ENCODE measurements at regions not wholly inside any gene's neighbourhood (a gene's known extent, or its start where the extent isn't known, plus 50 kb on each side); places are given as distances from the start of the nearest gene placed in this dataset.

DNA sequence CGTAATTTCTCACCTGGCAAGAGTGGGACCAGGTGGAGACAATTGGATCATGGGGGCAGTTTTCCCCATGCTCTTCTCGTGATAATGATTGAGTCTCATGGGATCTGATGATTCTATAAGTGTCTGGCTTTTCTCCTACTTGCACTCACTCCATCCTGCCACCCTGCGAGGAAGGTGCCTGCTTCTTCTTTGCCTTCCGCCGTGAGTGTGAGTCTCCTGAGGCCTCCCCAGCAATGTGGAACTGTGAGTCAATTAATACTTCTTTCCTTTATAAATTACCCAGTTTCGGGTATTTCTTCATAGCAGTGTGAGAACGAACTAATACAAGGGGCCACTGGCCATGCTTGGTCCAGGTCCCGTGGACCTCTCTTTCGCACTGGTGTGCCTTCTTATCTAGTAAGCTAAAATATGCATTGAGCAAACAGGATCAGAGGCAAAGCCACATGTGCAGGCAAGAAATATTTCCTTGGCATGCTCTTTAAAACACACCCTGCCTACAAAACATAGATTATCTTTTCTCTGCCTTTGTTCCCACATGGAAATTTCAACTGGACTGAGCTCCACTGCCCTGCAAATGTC lies 821.1 kb downstream of the TRIB2 start:
- Histone ChIP-seq H3K4me3 (no peak overlapping the region), H3K4me1 (peaks cover 40% of the 10 kb centered on the region), H3K36me3 (replicated peaks in 1 of 2; ENCODE audit: insufficient read depth in 1 of 2, low read depth in 2 of 2) (no peaks in the 10 kb centered on the region), H3K27me3 (no peaks in the 10 kb centered on the region), H3K27ac (peak overlapping the region; percentile 77 to 84 (median 80)), H3K9me3 (no peaks in the 10 kb centered on the region)
- peak; percentile 86 for ATAC-seq
- WGBS, 2 donors = 26 to 37% methylated on average over 9 of the region's 9 CpGs
- DNase-seq = peak; percentile 49 to 65 (median 58)
- intact Hi-C loops (cut with DNase I) = no loop called here
- TF ChIP-seq POLR2A (IDR thresholded peaks at IDR 0.05) = peak in 2 of 3 donors; percentile 75 to 77
- TF ChIP-seq, protein P1, sequence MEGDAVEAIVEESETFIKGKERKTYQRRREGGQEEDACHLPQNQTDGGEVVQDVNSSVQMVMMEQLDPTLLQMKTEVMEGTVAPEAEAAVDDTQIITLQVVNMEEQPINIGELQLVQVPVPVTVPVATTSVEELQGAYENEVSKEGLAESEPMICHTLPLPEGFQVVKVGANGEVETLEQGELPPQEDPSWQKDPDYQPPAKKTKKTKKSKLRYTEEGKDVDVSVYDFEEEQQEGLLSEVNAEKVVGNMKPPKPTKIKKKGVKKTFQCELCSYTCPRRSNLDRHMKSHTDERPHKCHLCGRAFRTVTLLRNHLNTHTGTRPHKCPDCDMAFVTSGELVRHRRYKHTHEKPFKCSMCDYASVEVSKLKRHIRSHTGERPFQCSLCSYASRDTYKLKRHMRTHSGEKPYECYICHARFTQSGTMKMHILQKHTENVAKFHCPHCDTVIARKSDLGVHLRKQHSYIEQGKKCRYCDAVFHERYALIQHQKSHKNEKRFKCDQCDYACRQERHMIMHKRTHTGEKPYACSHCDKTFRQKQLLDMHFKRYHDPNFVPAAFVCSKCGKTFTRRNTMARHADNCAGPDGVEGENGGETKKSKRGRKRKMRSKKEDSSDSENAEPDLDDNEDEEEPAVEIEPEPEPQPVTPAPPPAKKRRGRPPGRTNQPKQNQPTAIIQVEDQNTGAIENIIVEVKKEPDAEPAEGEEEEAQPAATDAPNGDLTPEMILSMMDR (IDR thresholded peaks at IDR 0.05) = no peak

DNA sequence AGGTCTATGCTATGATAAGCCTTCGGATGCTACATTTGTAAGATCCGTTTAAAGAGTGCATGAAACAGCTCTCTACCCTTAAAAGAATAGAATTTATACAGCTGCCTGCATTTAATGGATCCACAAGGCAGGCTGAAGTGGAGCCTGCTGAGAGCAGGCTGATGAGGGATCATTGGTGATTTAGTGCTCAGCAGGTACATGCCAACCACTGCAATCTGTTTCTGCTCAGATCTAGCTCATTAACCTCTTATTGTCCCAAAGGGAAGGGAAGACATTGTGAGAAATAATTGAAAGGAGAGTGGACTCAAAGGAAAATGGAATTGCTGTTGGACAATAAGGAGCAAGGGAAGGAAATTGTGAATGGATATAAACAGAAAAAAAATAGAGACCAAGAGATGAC lies 822.6 kb downstream of the TRIB2 start:
- Histone ChIP-seq H3K36me3 (replicated peaks in 1 of 2; ENCODE audit: insufficient read depth in 1 of 2, low read depth in 2 of 2) (no peaks in the 10 kb centered on the region), H3K27me3 (no peaks in the 10 kb centered on the region), H3K27ac (peak overlapping the region in 3 of 4 donors; percentile 49 to 84 (median 77)), H3K9me3 (no peaks in the 10 kb centered on the region), H3K4me1 (peaks cover 40% of the 10 kb centered on the region), H3K4me3 (no peak overlapping the region)
- 75 to 76% methylated on average over 2 of the region's 2 CpGs for WGBS, 2 donors
- intact Hi-C loops (cut with DNase I) = no loop called here
- no peak for TF ChIP-seq POLR2A (IDR thresholded peaks at IDR 0.05)
- TF ChIP-seq, protein P1 (IDR thresholded peaks at IDR 0.05) = no peak
- no peak for ATAC-seq
- DNase-seq = no peak

DNA sequence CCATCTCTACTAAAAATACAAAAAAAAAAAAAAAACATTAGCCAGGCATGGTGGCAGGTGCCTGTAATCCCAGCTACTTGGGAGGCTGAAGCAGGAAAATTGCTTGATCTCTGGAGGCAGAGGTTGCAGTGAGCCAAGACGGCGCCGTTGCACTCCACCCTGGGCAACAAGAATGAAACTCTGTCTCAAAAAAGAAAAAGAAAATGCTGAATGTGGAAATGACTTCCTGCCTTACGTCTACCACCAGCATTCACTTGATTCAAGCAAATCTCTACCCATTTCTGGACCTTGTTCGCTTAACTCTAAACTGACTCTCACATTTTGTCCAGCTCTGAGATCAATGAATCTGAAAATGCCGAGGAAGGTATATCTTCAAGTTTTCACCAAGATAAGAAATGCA lies 825.3 kb downstream of the TRIB2 start:
- TF ChIP-seq POLR2A (IDR thresholded peaks at IDR 0.05) = no peak
- TF ChIP-seq, protein P1 (IDR thresholded peaks at IDR 0.05) = no peak
- Histone ChIP-seq H3K4me1 (peaks cover 37% of the 10 kb centered on the region), H3K4me3 (no peak overlapping the region), H3K27ac (no peak overlapping the region), H3K9me3 (no peaks in the 10 kb centered on the region), H3K27me3 (no peaks in the 10 kb centered on the region), H3K36me3 (replicated peaks in 1 of 2; ENCODE audit: insufficient read depth in 1 of 2, low read depth in 2 of 2) (no peaks in the 10 kb centered on the region)
- intact Hi-C loops (cut with DNase I) = no loop called here
- 71 to 83% methylated on average over 6 of the region's 6 CpGs for WGBS, 2 donors
- ATAC-seq (no peak), DNase-seq (no peak)

DNA sequence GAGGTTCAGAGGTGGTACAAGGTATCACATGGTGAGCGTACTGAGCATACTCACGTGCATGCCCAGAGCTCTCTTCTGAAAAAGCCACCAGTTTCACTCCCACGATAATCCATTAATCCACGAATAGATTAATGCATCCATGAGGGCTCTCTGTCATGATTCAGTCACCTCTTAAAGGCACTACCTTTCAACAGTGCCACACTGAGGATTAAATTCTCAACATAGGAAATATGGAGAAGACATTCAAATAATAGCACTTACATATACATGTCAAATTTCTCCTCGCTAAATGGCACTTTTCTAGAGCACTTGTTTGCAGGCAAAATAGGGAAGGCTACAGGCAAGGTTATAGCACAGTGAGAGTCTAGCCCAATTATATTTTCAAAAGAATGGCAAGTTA lies 825.9 kb downstream of the TRIB2 start:
- H3K27me3 ChIP-seq = no peaks in the 10 kb centered on the region
- no peaks in the 10 kb centered on the region for H3K36me3 ChIP-seq (replicated peaks in 1 of 2; ENCODE audit: insufficient read depth in 1 of 2, low read depth in 2 of 2)
- no peak overlapping the region for H3K4me3 ChIP-seq
- WGBS, 2 donors = 74 to 84% methylated on average over 5 of the region's 5 CpGs
- no peak for DNase-seq
- intact Hi-C loops (cut with DNase I) = no loop called here
- H3K4me1 ChIP-seq = peaks cover 37% of the 10 kb centered on the region
- no peak overlapping the region for H3K27ac ChIP-seq
- TF ChIP-seq, protein P1 (IDR thresholded peaks at IDR 0.05) = no peak
- TF ChIP-seq POLR2A (IDR thresholded peaks at IDR 0.05) = no peak
- no peak for ATAC-seq
- H3K9me3 ChIP-seq = no peaks in the 10 kb centered on the region

DNA sequence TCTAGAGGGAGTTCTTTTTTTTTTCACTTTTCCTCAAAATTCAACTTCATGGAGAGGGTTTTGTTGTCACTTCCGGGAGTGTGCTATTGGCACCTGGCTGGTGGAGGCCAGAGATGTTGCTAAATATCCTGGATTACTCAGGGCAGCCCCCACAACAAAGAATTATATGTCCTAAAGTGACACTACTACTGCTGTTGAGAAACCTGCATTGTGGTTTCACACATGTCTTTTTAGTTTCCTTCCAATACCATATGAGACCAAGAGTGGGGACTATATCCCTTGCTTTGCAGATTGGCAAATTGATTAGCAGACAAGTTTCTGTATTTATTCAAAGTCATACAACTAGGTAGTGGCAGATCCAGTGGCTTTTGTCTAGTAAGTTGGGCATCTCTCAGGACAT lies 826.8 kb downstream of the TRIB2 start:
- 76 to 81% methylated on average over 1 of the region's 1 CpG for WGBS, 2 donors
- no peaks in the 10 kb centered on the region for H3K9me3 ChIP-seq
- peaks cover 34% of the 10 kb centered on the region for H3K4me1 ChIP-seq
- no peaks in the 10 kb centered on the region for H3K27me3 ChIP-seq
- no peak overlapping the region for H3K4me3 ChIP-seq
- H3K27ac ChIP-seq = no peak overlapping the region
- DNase-seq = no peak
- intact Hi-C loops (cut with DNase I) = no loop called here
- TF ChIP-seq, protein P1 (IDR thresholded peaks at IDR 0.05) = no peak
- no peak for TF ChIP-seq POLR2A (IDR thresholded peaks at IDR 0.05)
- no peak for ATAC-seq
- no peaks in the 10 kb centered on the region for H3K36me3 ChIP-seq (replicated peaks in 1 of 2; ENCODE audit: insufficient read depth in 1 of 2, low read depth in 2 of 2)

Measured in body of pancreas (tissue), 4 donors.